ENCODE measurements at regions not wholly inside any gene's neighbourhood (a gene's known extent, or its start where the extent isn't known, plus 50 kb on each side); places are given as distances from the start of the nearest gene placed in this dataset.
"Not testable (repeated sequence)": the region's sequence is repeated elsewhere in the genome, so short reads cannot be mapped to it uniquely, and the experiment has no call there.

- no peak for DNase-seq
Measured at GRCh38 chr18:60010513-60010912, 110.7 kb downstream of the PMAIP1 start.

DNA sequence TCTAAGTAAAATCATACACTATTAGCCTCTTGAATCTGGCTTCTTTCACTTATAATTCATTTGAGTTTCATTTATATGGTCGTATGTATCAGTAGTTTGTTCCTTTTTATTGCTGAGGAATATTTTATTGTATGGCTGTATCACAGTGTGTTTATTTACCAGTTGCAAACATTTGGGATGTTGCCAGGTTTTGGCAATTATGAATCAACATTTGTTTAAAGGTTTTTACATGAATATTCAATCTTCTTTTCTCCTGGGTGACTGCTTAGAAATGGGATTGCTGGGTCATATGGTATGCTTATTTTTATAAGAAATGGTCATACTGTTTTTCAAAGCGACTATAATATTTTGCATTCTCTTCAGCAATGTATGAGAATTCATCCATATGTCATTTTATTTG lies 107.9 kb downstream of the PMAIP1 start:
- no peak for DNase-seq

DNA sequence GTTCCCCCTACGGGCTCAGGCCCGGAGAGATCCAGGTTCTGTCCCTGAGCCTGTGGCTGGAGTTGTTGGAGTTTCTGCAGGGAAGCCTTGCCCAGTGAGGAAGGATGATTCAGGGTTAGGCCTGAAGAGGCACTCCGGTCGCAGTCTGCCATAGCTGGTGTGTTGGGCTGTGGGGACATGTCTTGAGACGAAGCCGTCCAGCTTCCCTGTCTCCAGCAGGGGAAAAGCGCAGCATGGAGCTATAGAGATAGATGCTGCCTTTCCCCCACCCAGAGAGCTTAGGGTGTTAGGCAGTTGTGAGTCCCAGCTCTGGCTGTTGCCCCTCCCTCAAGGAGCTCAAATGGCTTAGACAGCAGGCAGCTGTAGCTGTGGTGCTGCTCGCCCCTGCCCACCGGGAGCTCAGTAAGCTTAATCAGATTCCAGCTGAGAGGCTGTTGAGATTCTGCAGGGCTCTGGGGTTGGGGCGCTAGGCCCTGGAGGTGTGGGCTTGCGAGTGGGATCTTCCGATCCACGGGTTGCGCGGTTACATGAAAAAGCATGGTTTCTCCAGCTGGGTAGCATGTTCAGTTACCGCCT lies 103.9 kb downstream of the PMAIP1 start:
- no peak for DNase-seq

GRCh38 chr18:59996370-59996966 lies 96.7 kb downstream of the PMAIP1 start:
- DNase-seq = peak in 1 of 2 experiments; percentile 54

DNA sequence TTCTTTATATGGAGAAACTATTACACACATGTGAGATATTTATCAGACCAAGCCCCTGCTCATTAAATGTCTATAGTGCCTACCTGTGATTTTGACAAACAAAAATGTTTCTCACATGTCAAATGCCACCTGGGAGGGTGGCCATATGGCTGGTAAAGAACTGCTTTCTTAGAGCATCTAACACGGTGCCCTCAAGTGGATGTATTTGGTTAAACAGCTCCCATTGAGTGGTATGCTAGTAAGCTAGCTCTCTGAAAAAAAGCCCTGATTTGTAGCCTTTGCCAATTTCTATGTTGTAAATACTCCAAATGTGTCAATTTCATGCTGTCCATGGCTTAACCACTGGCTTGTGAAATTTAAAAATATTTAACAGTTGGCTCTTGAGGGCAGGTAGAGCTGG lies 94.6 kb downstream of the PMAIP1 start:
- peak; percentile 5 to 66 for DNase-seq

DNA sequence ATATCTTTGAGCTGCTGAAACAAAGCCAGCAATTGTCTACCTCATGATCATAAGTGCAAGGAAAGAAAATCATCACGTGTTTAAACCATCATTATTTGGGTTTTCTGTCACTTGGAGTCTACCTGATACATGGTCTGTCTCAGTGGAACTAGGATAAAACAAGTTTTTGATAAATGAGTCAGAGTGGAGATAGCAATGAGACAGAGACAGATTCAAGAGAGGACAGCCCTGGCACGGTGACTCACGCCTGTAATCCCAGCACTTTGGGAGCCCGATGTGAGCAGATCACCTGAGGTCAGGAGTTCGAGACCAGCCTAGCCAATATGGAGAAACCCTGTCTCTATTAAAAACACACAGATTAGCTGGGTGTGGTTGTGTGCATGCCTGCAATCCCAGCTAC lies 93.8 kb downstream of the PMAIP1 start:
- DNase-seq = no peak

DNA sequence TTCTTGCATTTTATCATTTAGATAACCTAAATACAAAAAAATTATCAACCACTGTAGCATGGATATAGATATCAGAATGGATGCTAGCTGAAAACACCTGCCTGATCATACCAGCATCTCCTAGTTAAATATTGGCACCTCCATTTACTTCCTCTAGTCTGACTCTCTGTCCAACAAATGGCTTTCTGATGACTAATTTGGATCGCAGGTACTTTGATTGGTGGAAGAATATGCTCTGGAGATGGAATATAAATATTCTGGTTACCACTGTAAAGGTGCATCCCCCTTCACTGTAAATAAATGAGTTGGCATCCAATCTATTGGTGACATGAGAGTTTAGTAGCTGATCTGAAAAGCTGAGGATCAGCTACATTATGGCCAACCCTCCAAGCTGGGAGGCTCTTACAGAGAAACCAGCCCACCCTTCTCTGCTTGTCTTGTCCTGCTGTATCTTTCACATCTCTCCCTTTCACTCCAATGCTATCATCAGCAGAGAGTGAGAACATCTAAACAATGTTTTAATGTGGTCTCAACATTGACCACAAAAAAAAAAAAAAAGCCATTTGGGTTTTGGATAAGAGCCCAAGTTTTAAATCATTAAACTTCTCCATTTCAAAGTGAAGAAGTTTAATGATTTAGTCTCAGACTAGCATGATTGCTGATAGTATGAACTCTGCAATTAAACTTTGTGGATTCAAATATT lies 90.5 kb downstream of the PMAIP1 start:
- DNase-seq = no peak

DNA sequence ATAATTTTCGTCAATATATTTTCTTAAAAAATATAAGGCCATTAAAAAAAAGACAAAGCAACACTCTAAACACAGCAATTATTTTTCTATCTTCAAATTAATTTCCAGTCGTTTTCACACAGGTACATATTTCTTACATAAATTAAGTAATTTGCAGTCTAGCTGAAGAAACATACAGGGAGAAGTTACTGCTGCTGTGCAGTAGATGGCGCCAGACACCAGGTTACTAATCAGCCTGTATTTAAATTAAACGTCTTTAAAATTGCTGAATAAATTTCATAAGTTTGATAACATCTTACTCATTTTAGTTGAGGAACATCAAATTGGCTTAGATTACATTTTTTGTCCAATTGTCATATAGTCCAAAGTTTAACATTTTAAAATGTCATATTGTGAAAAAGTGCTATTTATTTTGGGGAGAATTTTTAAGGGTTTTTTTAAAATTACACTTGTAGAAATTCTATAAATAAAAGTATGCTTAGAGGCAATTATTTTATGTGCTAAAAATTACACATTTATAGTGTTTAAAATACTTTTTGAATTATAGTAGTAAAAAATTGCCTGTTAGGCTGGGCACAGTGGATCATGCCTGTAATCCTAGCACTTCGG lies 88.4 kb downstream of the PMAIP1 start:
- DNase-seq = peak in 1 of 2 experiments; percentile 42

DNA sequence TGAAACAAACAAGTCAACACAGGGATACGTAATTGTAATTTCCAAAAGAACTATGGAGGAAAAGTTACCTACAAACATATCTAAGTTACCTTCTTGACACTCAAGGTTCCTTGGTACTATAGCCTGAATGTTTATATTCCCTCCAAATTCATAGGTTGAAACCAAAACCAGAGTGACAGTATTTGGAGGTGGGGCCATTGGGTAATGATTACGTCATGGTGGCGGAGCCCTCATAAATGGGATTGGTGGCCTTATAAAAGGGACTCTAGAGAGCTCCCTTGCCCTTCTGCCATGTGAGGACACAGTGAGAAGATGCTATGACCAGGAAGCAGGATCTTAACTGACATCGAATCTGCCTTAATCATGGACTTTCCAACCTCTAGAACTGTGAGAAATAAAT lies 87.3 kb downstream of the PMAIP1 start:
- DNase-seq = no peak

DNA sequence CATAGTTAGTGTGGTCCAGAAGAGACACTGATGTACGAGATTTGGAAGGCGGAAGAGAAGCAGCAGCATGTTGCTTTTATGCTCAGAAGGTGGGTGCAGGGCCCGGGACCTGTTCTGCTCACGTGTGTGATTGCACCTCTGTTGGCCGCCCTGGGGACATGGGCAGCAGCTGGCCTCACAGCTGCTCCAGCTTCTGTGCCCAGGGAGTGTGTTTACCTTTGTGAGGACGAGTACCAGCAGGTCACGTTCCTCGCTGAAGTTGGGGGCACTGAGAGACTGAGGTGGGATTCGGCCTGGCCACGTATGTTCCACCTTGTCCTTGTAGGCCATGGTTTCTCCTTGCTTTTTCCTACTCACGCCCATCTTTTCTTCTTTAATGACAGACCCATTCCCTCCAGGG lies 86.3 kb downstream of the PMAIP1 start:
- DNase-seq = no peak

DNA sequence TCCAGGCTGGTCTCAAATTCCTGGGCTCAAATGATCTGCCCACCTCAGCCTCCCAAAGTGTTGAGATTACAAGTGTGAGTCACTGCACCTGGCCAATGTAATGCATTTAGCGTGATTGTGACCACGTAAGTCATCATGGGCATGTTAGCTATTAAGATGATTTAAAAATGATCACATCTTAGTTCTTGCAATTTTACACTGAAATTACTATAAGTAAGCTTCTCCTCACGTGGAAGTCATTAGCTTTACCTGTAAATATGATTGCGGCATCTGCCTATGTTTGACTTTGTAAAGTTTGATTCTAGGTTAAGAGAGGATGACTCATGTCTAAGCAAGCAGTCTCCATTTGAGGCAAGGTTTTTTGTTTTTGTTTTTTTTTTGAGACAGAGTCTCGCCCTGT lies 85.5 kb downstream of the PMAIP1 start:
- no peak for DNase-seq

- DNase-seq = no peak
Measured at GRCh38 chr18:59983506-59983905, 83.7 kb downstream of the PMAIP1 start.

DNA sequence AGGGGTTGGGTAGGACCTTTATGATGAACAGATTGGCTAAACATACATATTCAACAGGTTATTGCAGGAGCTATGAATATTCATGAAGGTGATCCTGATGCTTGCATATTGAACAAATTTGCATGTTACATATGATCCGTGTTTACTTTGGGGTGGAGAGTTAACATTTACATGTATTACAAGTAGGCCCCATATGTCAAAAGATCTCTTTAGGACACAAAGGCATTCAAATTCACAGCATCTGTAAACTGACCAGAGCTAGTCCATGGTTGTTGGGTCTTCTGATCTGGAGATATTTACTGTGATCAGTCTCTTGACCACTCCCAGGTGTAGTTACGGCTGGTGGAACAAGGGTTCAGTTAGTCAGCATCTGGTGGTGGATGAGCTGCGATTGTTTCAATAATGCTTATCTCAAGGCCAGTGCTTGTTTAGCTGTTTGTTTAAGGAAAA lies 80.4 kb downstream of the PMAIP1 start:
- no peak for DNase-seq

- DNase-seq = no peak
Measured at GRCh38 chr18:59971871-59972428, 72.2 kb downstream of the PMAIP1 start.

DNA sequence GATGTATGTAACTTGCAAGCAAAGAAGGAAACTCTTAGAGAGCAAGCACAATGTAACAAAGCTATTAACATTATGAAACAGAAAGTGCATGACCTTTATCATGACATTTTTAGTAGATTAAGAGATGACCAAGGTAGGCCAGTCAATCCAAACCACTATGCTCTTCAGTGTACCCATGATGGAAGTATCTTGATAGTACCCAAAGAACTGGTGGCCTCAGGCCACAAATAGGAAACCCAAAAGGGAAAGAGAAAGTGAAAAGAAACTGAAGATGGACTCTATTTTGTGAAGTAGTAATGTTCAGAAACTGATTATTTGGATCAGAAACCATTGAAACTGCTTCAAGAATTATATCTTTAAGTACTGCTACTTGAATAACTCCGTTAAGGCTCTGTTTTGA lies 71.3 kb downstream of the PMAIP1 start:
- DNase-seq = not testable (repeated sequence)

DNA sequence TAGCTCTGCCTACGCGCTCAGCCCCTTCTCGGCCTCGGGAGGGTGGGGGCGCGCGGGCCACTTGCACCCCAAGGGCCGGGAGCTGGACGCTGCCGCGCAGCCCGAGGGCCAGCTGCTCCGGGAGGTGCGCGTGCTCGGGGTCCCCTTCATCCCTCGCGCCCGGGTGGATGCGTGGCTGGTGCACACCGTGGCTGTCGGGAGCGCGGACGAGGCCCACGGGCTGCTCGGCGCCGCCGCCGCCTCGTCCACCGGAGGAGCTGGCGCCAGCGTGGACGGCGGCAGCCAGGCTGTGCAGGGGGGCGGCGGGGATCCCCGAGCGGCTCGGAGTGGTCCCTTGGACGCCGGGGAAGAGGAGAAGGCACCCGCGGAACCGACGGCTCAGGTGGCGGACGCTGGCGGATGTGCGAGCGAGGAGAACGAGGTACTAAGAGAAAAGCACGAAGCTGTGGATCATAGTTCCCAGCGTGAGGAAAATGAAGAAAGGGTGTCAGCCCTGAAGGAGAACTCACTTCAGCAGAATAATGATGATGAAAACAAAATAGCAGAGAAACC lies 69.8 kb downstream of the PMAIP1 start:
- not testable (repeated sequence) for DNase-seq

DNA sequence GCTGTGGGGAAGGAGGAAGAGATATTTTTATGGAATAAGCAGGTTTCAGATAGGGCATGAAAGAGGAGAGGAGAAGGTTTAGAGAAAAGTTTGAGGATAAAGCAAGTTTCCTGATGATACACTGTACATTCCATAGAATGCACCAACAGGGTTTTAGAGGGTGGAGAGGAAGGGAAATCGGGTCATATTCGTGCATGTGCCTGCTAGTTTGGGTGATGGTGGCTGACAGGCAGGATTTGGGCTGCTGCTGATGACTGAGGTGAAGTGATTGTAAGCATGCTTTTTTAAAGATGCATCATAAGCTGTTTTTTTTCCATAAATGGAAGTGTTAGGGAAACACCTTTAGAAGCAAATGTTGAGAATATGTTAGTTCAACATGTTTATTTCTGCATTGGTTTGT lies 68.8 kb downstream of the PMAIP1 start:
- DNase-seq = no peak

GRCh38 chr18:59967878-59968277 lies 68.1 kb downstream of the PMAIP1 start:
- DNase-seq = no peak

GRCh38 chr18:59966913-59967312 lies 67.1 kb downstream of the PMAIP1 start:
- DNase-seq = no peak

GRCh38 chr18:59963229-59963628 lies 63.4 kb downstream of the PMAIP1 start:
- no peak for DNase-seq

DNA sequence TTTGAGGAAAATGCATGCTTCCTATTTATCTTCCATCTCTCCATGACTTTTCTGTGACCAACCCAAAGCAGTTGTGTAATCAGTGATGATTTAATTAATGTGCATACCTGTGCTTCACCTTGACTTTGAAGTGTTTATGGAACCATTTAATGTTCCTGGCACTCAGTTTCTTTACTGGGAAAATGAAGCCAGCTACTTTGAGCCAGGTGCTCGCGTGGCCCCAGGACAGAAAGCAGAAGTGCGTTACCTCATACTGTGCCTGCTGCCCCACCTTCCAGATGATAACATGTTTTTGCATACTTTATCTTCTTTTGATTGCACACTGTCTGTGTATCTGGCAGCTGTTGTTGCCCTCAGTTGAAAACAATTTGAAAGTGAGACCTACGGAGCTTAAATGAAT lies 61.3 kb downstream of the PMAIP1 start:
- no peak for DNase-seq

DNA sequence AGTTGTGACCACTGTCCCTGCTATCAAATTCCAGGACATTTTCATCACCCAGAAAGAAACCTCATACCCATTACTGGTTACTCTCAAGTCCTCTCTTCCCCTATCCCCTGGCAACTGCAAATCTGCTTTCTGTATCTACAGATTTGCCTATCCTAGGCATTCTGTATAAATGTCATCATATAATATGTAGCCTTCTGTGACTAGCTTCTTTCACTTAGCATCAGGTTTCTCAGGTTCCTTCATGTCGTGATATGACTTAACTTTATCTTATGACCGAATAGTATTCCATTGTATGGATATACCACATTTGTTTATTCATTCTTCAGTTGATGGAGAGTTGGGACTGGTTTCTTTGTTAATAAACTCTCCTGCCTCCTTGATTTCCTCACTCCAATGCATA lies 60.5 kb downstream of the PMAIP1 start:
- DNase-seq = no peak

GRCh38 chr18:59959606-59960005 lies 59.8 kb downstream of the PMAIP1 start:
- no peak for DNase-seq

Measured in NCI-H524 (cell line).